Ishikawa (cell line): ENCODE measurements at regions not wholly inside any gene's neighbourhood (a gene's known extent, or its start where the extent isn't known, plus 50 kb on each side); places are given as distances from the start of the nearest gene placed in this dataset.

Experiments
- EGR1 ChIP-seq: IDR thresholded peaks from 2 replicates; pipeline ENCODE4 v1.6.1; 2012
- EP300 ChIP-seq: IDR thresholded peaks from 2 replicates; pipeline ENCODE4 v1.6.1; 2012; ENCODE audit warnings: borderline replicate concordance
- NFIC ChIP-seq: IDR thresholded peaks from 2 replicates; pipeline ENCODE4 v1.6.1; 2012
- RAD21 ChIP-seq: IDR thresholded peaks from 2 replicates; pipeline ENCODE4 v1.6.1; 2012; ENCODE audit warnings: low read depth
- REST ChIP-seq: IDR thresholded peaks from 2 replicates; pipeline ENCODE4 v1.6.1; 2012; ENCODE audit warnings: low read depth, mild to moderate bottlenecking
- TEAD4 ChIP-seq: IDR thresholded peaks from 2 replicates; pipeline ENCODE4 v1.6.1; 2012
- YY1 ChIP-seq: IDR thresholded peaks from 2 replicates; pipeline ENCODE4 v1.6.1; 2012; ENCODE audit warnings: low read depth
- ZBTB7A ChIP-seq: IDR thresholded peaks from 2 replicates; pipeline ENCODE4 v1.6.1; 2012; ENCODE audit warnings: low read depth
- TF ChIP-seq, protein P1 (sequence below): IDR thresholded peaks from 2 replicates; pipeline ENCODE4 v1.6.1; 2012

DNA sequence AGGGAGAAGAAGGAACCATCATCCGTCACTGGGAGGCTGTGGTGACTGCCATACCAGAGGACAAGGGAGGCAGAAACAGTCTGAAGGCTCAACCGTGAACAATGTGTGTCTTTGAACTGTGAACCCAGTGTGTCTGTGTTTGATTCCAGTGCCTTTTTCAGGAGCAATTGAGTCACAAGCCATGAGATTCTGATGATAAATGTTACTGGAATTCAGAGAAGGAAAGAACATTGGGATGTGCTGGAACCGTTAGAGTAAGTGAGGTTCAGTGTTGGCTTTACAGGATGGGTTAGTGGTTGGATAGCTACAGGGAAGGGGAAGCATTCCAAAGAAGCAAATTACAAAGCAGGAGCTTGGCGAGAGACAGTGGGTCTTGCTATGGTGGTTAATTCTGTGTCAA lies 464.4 kb downstream of the TRIML1 start:
- TF ChIP-seq, protein P1, sequence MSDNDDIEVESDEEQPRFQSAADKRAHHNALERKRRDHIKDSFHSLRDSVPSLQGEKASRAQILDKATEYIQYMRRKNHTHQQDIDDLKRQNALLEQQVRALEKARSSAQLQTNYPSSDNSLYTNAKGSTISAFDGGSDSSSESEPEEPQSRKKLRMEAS, result no peak
- no peak for TF ChIP-seq REST
- no peak for TF ChIP-seq ZBTB7A
- TF ChIP-seq TEAD4, result no peak
- TF ChIP-seq RAD21, result no peak
- TF ChIP-seq EGR1, result no peak
- TF ChIP-seq EP300, result no peak
- no peak for TF ChIP-seq NFIC
- no peak for TF ChIP-seq YY1
